ENCODE measurements at regions not wholly inside any gene's neighbourhood (a gene's known extent, or its start where the extent isn't known, plus 50 kb on each side); places are given as distances from the start of the nearest gene placed in this dataset.
A peak's percentile ranks its signal among the peaks of the same experiment; 100 is the strongest.

- TF ChIP-seq REST (IDR thresholded peaks at IDR 0.05; ENCODE audit: unreplicated experiment): no peak
- no peak for TF ChIP-seq EZH2 (IDR thresholded peaks at IDR 0.05; ENCODE audit: low read depth, unreplicated experiment)
These were observed 218.1 kb downstream of the HNMT start (continued) for GRCh38 chr2:138182250-138182936.

- Mint-ChIP-seq H3K36me3 (ENCODE audit: low read depth) (no peaks in the 10 kb centered on the region), H3K9me3 (no peaks in the 10 kb centered on the region; the same call in 2 of the 3 replicates), H3K4me1 (peaks cover 33% of the 10 kb centered on the region), H3K4me3 (no peak overlapping the region), H3K27me3 (ENCODE audit: insufficient read depth, low read depth, poor library complexity) (no peaks in the 10 kb centered on the region), H3K27ac (no peak overlapping the region)
- H3F3A ChIP-seq (replicated peaks; ENCODE audit: low read depth): no peaks in the 10 kb centered on the region
- ATAC-seq (no peak), DNase-seq (ENCODE audit: low spot score) (no peak)
- peaks cover 14% of the 10 kb centered on the region for H3K4me1 ChIP-seq (ENCODE audit: insufficient read depth)
- H3K79me2 ChIP-seq (replicated peaks; ENCODE audit: insufficient read depth): no peaks in the 10 kb centered on the region
- H3K9me2 ChIP-seq (ENCODE audit: insufficient read depth): 0 out of 2 replicates have a peak, but pooled peaks cover 3% of the 10 kb centered on the region
- H4K20me1 ChIP-seq (replicated peaks; ENCODE audit: insufficient read depth): no peaks in the 10 kb centered on the region
- H3K36me3 ChIP-seq (ENCODE audit: insufficient read depth): no peaks in the 10 kb centered on the region
- no peak overlapping the region for H2AFZ ChIP-seq
- no peaks in the 10 kb centered on the region for H3K27me3 ChIP-seq (ENCODE audit: insufficient read depth)
- H3K27ac ChIP-seq (ENCODE audit: low read depth): no peak overlapping the region
- no peak overlapping the region for H3K4me3 ChIP-seq
- H3K4me2 ChIP-seq: 0 out of 2 replicates have a peak overlapping the region, but pooled peaks have one; percentile 4
- TF ChIP-seq JUNB (IDR thresholded peaks at IDR 0.05; ENCODE audit: unreplicated experiment): no peak
- no peak for TF ChIP-seq EZH2phosphoT487 (IDR thresholded peaks at IDR 0.05; ENCODE audit: unreplicated experiment)
- TF ChIP-seq STAT1 (IDR thresholded peaks at IDR 0.05; ENCODE audit: unreplicated experiment): no peak
- no peak for TF ChIP-seq CREB1 (CRISPR knock-in tag; IDR thresholded peaks at IDR 0.05; ENCODE audit: low read depth)
- TF ChIP-seq ZNF114 (CRISPR knock-in tag; IDR thresholded peaks at IDR 0.05): no peak
- no peak for TF ChIP-seq CTCF (conservative IDR thresholded peaks at IDR 0.05; ENCODE audit: low read depth in 2 of 2)
- TF ChIP-seq ZNF462 (CRISPR knock-in tag; IDR thresholded peaks at IDR 0.05): no peak
- TF ChIP-seq NANOG (IDR thresholded peaks at IDR 0.05; ENCODE audit: borderline replicate concordance): no peak
These were observed 218.7 kb downstream of the HNMT start for GRCh38 chr2:138182937-138183312.

All from GM23338 (cell line).